ENCODE measurements at regions not wholly inside any gene's neighbourhood (a gene's known extent, or its start where the extent isn't known, plus 50 kb on each side); places are given as distances from the start of the nearest gene placed in this dataset.

GRCh38 chr2:8548065-8548618 lies 133.7 kb upstream of the ID2 start:
- TF ChIP-seq CTCF (IDR thresholded peaks at IDR 0.05) (no peak), POLR2A (IDR thresholded peaks at IDR 0.05) (no peak)
